Panc1 (cell line): ENCODE measurements at regions not wholly inside any gene's neighbourhood (a gene's known extent, or its start where the extent isn't known, plus 50 kb on each side); places are given as distances from the start of the nearest gene placed in this dataset.

Source experiments
- CTCF ChIP-seq: fragments of 450-650 bp; IDR thresholded peaks from 2 replicates; pipeline ENCODE4 v1.5.1; 2017; ENCODE audit warnings: mild to moderate bottlenecking
- POLR2AphosphoS5 ChIP-seq: IDR thresholded peaks from 2 replicates; pipeline ENCODE4 v1.6.1; 2012; ENCODE audit warnings: mild to moderate bottlenecking, low read depth, low read length, moderate library complexity
- TCF7L2 ChIP-seq: IDR thresholded peaks from 2 replicates; pipeline ENCODE4 v1.6.1; 2011; ENCODE audit warnings: mild to moderate bottlenecking, low read depth, low read length, inconsistent platforms

- no peak for TF ChIP-seq POLR2AphosphoS5
- no peak for TF ChIP-seq CTCF
- no peak for TF ChIP-seq TCF7L2
These were observed 115.0 kb downstream of the TMEM26 start for GRCh38 chr10:61338146-61338545.
